GM08714 (cell line): ENCODE measurements at regions not wholly inside any gene's neighbourhood (a gene's known extent, or its start where the extent isn't known, plus 50 kb on each side); places are given as distances from the start of the nearest gene placed in this dataset.

Source experiments
- H3K4me3 ChIP-seq: fragments of 200-500 bp; sonication (Bioruptor generic); 2 replicates; pipeline ENCODE4 v1.5.1; 2014; ENCODE audit warnings: mild to moderate bottlenecking, low read length, inconsistent platforms
- ZNF274 ChIP-seq: IDR thresholded peaks from 2 replicates; pipeline ENCODE4 v1.6.1; 2012; ENCODE audit warnings: mild to moderate bottlenecking, low read depth, low read length

DNA sequence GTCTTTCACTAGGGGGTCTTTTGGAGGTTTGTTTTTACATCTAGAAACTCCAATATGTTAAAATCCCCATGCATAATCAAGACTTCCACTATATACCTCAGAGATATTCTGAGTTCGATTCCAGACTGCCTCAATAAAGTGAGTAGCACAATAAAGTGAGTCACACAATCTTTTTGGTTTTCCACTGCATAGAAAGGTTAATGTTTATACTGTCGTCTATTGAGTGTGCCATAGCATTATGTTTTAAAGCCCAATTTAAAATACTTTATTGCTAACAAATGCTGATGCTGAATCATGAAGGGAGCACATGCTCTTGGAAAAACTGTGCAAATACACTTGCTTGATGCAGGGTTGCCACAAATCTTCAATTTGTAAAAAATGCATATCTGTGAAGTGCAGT, 227.5 kb upstream of the ZFHX3 start:
- H3K4me3 ChIP-seq = no peak overlapping the region
- no peak for TF ChIP-seq ZNF274

GRCh38 chr16:73275024-73275423, 227.1 kb upstream of the ZFHX3 start:
- H3K4me3 ChIP-seq = no peak overlapping the region

DNA sequence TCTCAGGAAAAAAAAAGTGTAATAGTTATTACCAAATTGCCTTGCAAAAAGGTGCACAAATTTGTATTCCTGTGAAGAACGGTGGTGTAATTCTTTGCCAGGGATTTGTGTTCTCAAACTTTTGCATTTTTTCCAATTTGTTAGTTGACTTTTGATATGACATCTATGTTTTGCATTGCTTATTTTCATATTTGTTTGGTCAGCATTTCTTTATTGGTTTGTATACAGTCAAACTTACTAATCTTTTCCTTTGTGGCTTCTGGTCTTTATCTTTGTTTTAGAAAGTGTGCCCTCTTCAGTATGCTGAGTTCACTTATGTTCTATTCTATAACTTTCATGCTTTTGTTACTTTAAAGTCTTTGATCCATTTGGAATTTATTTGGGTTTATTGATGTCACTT, 226.2 kb upstream of the ZFHX3 start:
- H3K4me3 ChIP-seq = no peak overlapping the region
- TF ChIP-seq ZNF274 = no peak

More at GRCh38 chr16:73275024-73275423, 227.1 kb upstream of the ZFHX3 start:
- TF ChIP-seq ZNF274 = no peak

- no peak overlapping the region for H3K4me3 ChIP-seq
- no peak for TF ChIP-seq ZNF274
Observed at GRCh38 chr16:73268366-73268993, 220.6 kb upstream of the ZFHX3 start.

GRCh38 chr16:73265935-73266334, 218.0 kb upstream of the ZFHX3 start:
- no peak overlapping the region for H3K4me3 ChIP-seq
- TF ChIP-seq ZNF274 = no peak

DNA sequence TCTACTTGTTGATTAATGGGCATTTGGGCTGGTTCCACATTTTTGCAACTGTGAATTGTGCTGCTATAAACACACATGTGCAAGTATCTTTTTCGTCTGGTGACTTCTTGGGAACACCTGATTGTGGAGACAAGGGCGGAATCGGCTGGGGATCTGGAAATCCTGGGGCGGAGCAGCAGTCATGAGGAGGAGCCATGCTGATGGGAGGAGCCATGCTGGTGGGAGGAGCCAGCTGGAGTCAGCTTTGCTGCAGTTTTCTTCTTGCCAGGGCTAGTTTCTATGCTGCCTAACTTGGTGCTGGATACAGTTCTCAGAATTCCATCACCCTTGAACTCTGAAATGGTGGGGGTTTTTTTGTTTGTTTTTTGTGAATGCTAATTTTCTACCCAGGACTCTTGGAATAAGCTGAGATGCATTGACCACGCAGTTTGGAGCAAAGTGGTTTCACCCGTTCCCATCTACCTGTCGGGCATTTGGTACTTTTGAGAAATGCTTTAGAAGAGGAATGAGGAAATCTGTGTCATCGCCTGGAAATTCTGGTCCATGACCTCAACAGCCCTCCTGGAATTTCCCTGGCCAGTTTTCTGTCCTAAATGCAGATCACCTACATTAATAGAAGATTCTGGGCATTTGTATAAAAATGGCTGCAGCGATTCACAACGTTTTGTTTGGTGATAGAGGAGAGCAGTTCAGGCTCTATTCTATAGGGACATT, 217.4 kb upstream of the ZFHX3 start:
- no peak for TF ChIP-seq ZNF274
- no peak overlapping the region for H3K4me3 ChIP-seq

- no peak for TF ChIP-seq ZNF274
Observed at GRCh38 chr16:73262931-73263330, 215.0 kb upstream of the ZFHX3 start.

DNA sequence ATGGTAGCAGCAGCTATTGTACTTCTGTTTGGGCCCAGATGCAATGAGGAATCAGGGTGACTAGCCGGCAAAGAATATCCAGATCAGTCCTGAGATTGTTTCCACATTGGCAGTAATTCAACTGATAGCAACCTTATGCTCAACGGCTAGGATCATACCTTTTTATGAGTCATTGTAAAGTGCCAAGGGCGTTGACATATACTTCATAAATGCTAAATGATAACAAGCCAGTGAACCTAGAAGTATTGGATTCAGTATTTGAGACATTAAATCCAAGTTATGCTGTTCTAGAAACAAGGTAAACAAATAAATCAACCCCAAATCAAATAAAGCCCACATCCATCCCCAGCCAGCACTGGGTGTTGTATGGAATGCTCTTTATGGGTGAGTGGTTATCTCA, 207.1 kb upstream of the ZFHX3 start:
- TF ChIP-seq ZNF274 = no peak
- no peak overlapping the region for H3K4me3 ChIP-seq

More at GRCh38 chr16:73262931-73263330, 215.0 kb upstream of the ZFHX3 start:
- H3K4me3 ChIP-seq = no peak overlapping the region

GRCh38 chr16:73253922-73254480, 206.1 kb upstream of the ZFHX3 start:
- TF ChIP-seq ZNF274 = no peak
- no peak overlapping the region for H3K4me3 ChIP-seq

DNA sequence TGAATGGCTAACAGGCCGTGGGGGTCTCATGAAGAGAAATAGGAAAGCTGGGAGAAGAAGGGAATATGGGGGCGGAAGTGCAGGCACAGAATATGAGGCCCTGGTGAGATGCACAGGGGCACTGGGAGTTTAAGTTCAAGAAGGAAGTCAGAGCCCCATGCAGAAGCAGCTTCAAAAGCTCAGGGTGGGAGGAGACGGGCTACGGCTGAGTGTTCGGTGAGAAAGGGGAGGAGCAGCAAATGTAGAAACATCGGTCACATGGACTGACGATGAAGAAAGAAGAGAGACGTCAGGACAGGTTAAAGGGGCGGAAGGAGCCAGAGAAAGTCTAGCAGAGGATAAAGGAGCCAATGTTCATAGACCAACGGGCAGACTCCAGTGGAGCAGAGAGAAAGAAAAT, 204.5 kb upstream of the ZFHX3 start:
- no peak overlapping the region for H3K4me3 ChIP-seq
- no peak for TF ChIP-seq ZNF274

GRCh38 chr16:73251608-73252007, 203.7 kb upstream of the ZFHX3 start:
- H3K4me3 ChIP-seq = no peak overlapping the region
- no peak for TF ChIP-seq ZNF274

GRCh38 chr16:73248316-73248715, 200.4 kb upstream of the ZFHX3 start:
- TF ChIP-seq ZNF274 = no peak
- H3K4me3 ChIP-seq = no peak overlapping the region

- TF ChIP-seq ZNF274 = no peak
- H3K4me3 ChIP-seq = no peak overlapping the region
Observed at GRCh38 chr16:73240920-73241319, 193.0 kb upstream of the ZFHX3 start.

DNA sequence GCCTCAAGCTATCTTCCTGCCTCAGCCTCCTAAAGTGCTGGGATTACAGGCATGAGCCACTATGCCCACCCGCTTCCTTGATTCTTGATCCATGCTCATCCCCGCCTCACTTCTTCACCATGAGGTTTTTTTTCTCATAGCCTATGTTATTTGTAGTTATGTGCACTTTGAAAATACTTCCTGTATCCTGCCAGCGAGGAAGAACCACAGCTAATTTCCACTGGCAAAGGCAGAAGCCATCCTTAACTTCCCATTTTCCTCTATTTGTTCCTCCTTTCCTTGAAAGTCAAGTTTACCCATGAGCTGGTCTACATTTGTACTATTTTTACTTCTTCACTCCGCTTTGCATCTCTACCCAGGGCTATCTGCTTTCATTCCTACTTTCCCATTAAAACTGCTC, 189.7 kb upstream of the ZFHX3 start:
- TF ChIP-seq ZNF274 = no peak

GRCh38 chr16:73234496-73234895, 186.6 kb upstream of the ZFHX3 start:
- H3K4me3 ChIP-seq = no peak overlapping the region
- no peak for TF ChIP-seq ZNF274

More for the DNA sequence above, 189.7 kb upstream of the ZFHX3 start:
- H3K4me3 ChIP-seq = no peak overlapping the region

- no peak for TF ChIP-seq ZNF274
- H3K4me3 ChIP-seq = no peak overlapping the region
Observed at GRCh38 chr16:73233846-73234424, 186.0 kb upstream of the ZFHX3 start.
